ENCODE measurements at regions not wholly inside any gene's neighbourhood (a gene's known extent, or its start where the extent isn't known, plus 50 kb on each side); places are given as distances from the start of the nearest gene placed in this dataset.

GRCh38 chr2:173772205-173772604 is 193.0 kb downstream of the SP3 start:
- TF ChIP-seq OVOL2 (CRISPR knock-in tag; IDR thresholded peaks at IDR 0.05; ENCODE audit: borderline replicate concordance) (no peak), ZNF512 (CRISPR knock-in tag; IDR thresholded peaks at IDR 0.05; ENCODE audit: borderline replicate concordance) (no peak), MLX (CRISPR knock-in tag; IDR thresholded peaks at IDR 0.05) (no peak), E2F5 (CRISPR knock-in tag; IDR thresholded peaks at IDR 0.05) (no peak), ZNF263 (CRISPR knock-in tag; IDR thresholded peaks at IDR 0.05; ENCODE audit: low read depth) (no peak), FOXP1 (CRISPR knock-in tag; IDR thresholded peaks at IDR 0.05; ENCODE audit: borderline replicate concordance) (no peak), ZNF121 (CRISPR knock-in tag; IDR thresholded peaks at IDR 0.05) (no peak), ZNF138 (CRISPR knock-in tag; conservative IDR thresholded peaks at IDR 0.05) (no peak), ZNF317 (CRISPR knock-in tag; IDR thresholded peaks at IDR 0.05; ENCODE audit: borderline replicate concordance, low read depth) (no peak), ATF6 (CRISPR knock-in tag; IDR thresholded peaks at IDR 0.05) (no peak), E2F1 (CRISPR knock-in tag; IDR thresholded peaks at IDR 0.05) (no peak), NFATC4 (CRISPR knock-in tag; IDR thresholded peaks at IDR 0.05) (no peak)
- ChIA-PET POLR2A (no interaction called here), CTCF (no interaction called here)
- H3K27me3 Mint-ChIP-seq (ENCODE audit: low read depth) = no peaks in the 10 kb centered on the region
- DNase-seq (ENCODE audit: low spot score) (no peak), ATAC-seq (no peak)
- H3K4me1 Mint-ChIP-seq = peaks cover 21% of the 10 kb centered on the region
- H3K36me3 Mint-ChIP-seq = no peaks in the 10 kb centered on the region
- H3K9me3 Mint-ChIP-seq = no peaks in the 10 kb centered on the region
- H3K27ac Mint-ChIP-seq = no peak overlapping the region
- no peak overlapping the region for H3K4me3 Mint-ChIP-seq

- ATAC-seq (no peak), DNase-seq (ENCODE audit: low spot score) (no peak)
- H3K36me3 Mint-ChIP-seq = no peaks in the 10 kb centered on the region
- no peaks in the 10 kb centered on the region for H3K9me3 Mint-ChIP-seq
- H3K27me3 Mint-ChIP-seq (ENCODE audit: low read depth) = no peaks in the 10 kb centered on the region
- ChIA-PET CTCF (no interaction called here), POLR2A (no interaction called here)
- H3K4me3 Mint-ChIP-seq = no peak overlapping the region
- peaks cover 21% of the 10 kb centered on the region for H3K4me1 Mint-ChIP-seq
- no peak overlapping the region for H3K27ac Mint-ChIP-seq
- TF ChIP-seq ZNF425 (CRISPR knock-in tag; conservative IDR thresholded peaks at IDR 0.05) (no peak), ELF4 (CRISPR knock-in tag; IDR thresholded peaks at IDR 0.05; ENCODE audit: low read depth) (no peak), RELA (CRISPR knock-in tag; IDR thresholded peaks at IDR 0.05; ENCODE audit: borderline replicate concordance) (no peak), HMGA2 (CRISPR knock-in tag; IDR thresholded peaks at IDR 0.05) (no peak), ZNF671 (CRISPR knock-in tag; IDR thresholded peaks at IDR 0.05) (no peak), ZNF416 (CRISPR knock-in tag; IDR thresholded peaks at IDR 0.05) (no peak), ZSCAN18 (CRISPR knock-in tag; IDR thresholded peaks at IDR 0.05) (no peak), FOXP4 (CRISPR knock-in tag; IDR thresholded peaks at IDR 0.05) (no peak), CDX4 (CRISPR knock-in tag; IDR thresholded peaks at IDR 0.05; ENCODE audit: borderline replicate concordance) (no peak), ZNF423 (CRISPR knock-in tag; IDR thresholded peaks at IDR 0.05) (no peak), E2F1 (CRISPR knock-in tag; IDR thresholded peaks at IDR 0.05) (no peak)
Observed at GRCh38 chr2:173773076-173773475, 192.1 kb downstream of the SP3 start.

Data from WTC11 (cell line).